Fibroblast of skin of right quadriceps (primary cell): ENCODE measurements at regions not wholly inside any gene's neighbourhood (a gene's known extent, or its start where the extent isn't known, plus 50 kb on each side); places are given as distances from the start of the nearest gene placed in this dataset.
"Not testable (repeated sequence)": the region's sequence is repeated elsewhere in the genome, so short reads cannot be mapped to it uniquely, and the experiment has no call there.

Experiments
- DNase-seq: peaks from one replicate; pipeline ENCODE4 v3.0.0-alpha.2; 2013

GRCh38 chr13:64480211-64480610, 2749.9 kb downstream of the PCDH9 start:
- no peak for DNase-seq

- no peak for DNase-seq
Observed at GRCh38 chr13:64477146-64477545, 2753.0 kb downstream of the PCDH9 start.

- DNase-seq: not testable (repeated sequence)
Observed at GRCh38 chr13:64476041-64476568, 2754.0 kb downstream of the PCDH9 start.

- peak; percentile 66 for DNase-seq
Observed at GRCh38 chr13:64471916-64472315, 2758.2 kb downstream of the PCDH9 start.

- DNase-seq: no peak
Observed at GRCh38 chr13:64470751-64471150, 2759.4 kb downstream of the PCDH9 start.

- DNase-seq: no peak
Observed at GRCh38 chr13:64459778-64460177, 2770.4 kb downstream of the PCDH9 start.

- DNase-seq: peak; percentile 69
Observed at GRCh38 chr13:64457976-64458375, 2772.2 kb downstream of the PCDH9 start.

GRCh38 chr13:64455124-64455523, 2775.0 kb downstream of the PCDH9 start:
- DNase-seq: no peak

GRCh38 chr13:64453831-64454230, 2776.3 kb downstream of the PCDH9 start:
- DNase-seq: no peak

- peak; percentile 1 for DNase-seq
Observed at GRCh38 chr13:64446372-64446771, 2783.8 kb downstream of the PCDH9 start.

- no peak for DNase-seq
Observed at GRCh38 chr13:64441740-64442139, 2788.4 kb downstream of the PCDH9 start.

- DNase-seq: no peak
Observed at GRCh38 chr13:64438084-64438483, 2792.1 kb downstream of the PCDH9 start.

GRCh38 chr13:64429691-64430090, 2800.4 kb downstream of the PCDH9 start:
- DNase-seq: peak; percentile 31

- DNase-seq: peak; percentile 55
Observed at GRCh38 chr13:64428196-64428595, 2801.9 kb downstream of the PCDH9 start.

- no peak for DNase-seq
Observed at GRCh38 chr13:64423467-64423866, 2806.7 kb downstream of the PCDH9 start.

- DNase-seq: no peak
Observed at GRCh38 chr13:64420181-64420580, 2810.0 kb downstream of the PCDH9 start.

- DNase-seq: no peak
Observed at GRCh38 chr13:64417581-64417980, 2812.6 kb downstream of the PCDH9 start.

GRCh38 chr13:64414381-64414780, 2815.8 kb downstream of the PCDH9 start:
- no peak for DNase-seq

- no peak for DNase-seq
Observed at GRCh38 chr13:64413529-64413928, 2816.6 kb downstream of the PCDH9 start.

GRCh38 chr13:64410276-64411053, 2819.7 kb downstream of the PCDH9 start:
- DNase-seq: no peak

- peak; percentile 40 for DNase-seq
Observed at GRCh38 chr13:64397701-64398100, 2832.4 kb downstream of the PCDH9 start.

- DNase-seq: no peak
Observed at GRCh38 chr13:64377606-64378005, 2852.5 kb downstream of the PCDH9 start.

GRCh38 chr13:64371461-64371860, 2858.7 kb downstream of the PCDH9 start:
- no peak for DNase-seq

GRCh38 chr13:64371045-64371444, 2859.1 kb downstream of the PCDH9 start:
- no peak for DNase-seq

- peak; percentile 3 for DNase-seq
Observed at GRCh38 chr13:64369121-64369520, 2861.0 kb downstream of the PCDH9 start.
